IPS-18c (cell line): ENCODE measurements at regions not wholly inside any gene's neighbourhood (a gene's known extent, or its start where the extent isn't known, plus 50 kb on each side); places are given as distances from the start of the nearest gene placed in this dataset.

Experiments used
- H3K4me3 ChIP-seq: 2 replicates; pipeline ENCODE4 v1.7.0; 2013; ENCODE audit warnings: low read depth, mild to moderate bottlenecking, low read length, moderate library complexity; ENCODE audit not compliant: insufficient read depth
- H3K9me3 ChIP-seq: one replicate; pipeline ENCODE4 v1.6.1; 2013; ENCODE audit warnings: mild to moderate bottlenecking, low read length, moderate library complexity; ENCODE audit not compliant: control insufficient read depth, insufficient read depth

- Histone ChIP-seq H3K9me3 (peaks cover 5% of the 10 kb centered on the region), H3K4me3 (no peak overlapping the region)
These were observed 216.8 kb downstream of the CTH start for GRCh38 chr1:70627910-70628309.

- peaks cover 5% of the 10 kb centered on the region for H3K9me3 ChIP-seq
- no peak overlapping the region for H3K4me3 ChIP-seq
These were observed 217.9 kb downstream of the CTH start for GRCh38 chr1:70628973-70629372.

- no peak overlapping the region for H3K4me3 ChIP-seq
These were observed 221.9 kb downstream of the CTH start for GRCh38 chr1:70633004-70633403.

GRCh38 chr1:70635868-70636267 lies 224.8 kb downstream of the CTH start:
- Histone ChIP-seq H3K9me3 (no peaks in the 10 kb centered on the region), H3K4me3 (no peak overlapping the region)

More at GRCh38 chr1:70633004-70633403, 221.9 kb downstream of the CTH start:
- H3K9me3 ChIP-seq: no peaks in the 10 kb centered on the region

DNA sequence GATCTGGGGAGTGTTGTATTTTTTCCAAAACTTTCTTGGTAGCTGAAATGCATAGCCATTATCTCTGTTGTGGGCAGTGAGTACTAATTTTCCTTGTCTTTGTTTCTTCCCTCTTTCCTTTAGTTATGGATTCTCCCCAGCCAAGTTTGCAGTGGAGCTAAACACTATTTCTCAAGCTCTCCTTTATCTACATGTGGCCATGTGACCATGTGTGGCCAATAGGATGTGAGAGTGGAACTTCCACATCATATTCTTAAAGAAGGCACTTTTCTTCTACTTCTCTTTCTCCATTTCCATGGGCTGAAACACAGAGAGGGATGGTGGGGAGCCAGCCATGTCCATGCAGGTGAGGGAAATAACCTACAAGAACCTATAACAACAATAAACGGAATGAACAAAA lies 230.8 kb downstream of the CTH start:
- H3K9me3 ChIP-seq: no peaks in the 10 kb centered on the region
- H3K4me3 ChIP-seq: no peak overlapping the region

- no peaks in the 10 kb centered on the region for H3K9me3 ChIP-seq
- H3K4me3 ChIP-seq: no peak overlapping the region
These were observed 245.3 kb downstream of the CTH start for GRCh38 chr1:70656361-70656760.

DNA sequence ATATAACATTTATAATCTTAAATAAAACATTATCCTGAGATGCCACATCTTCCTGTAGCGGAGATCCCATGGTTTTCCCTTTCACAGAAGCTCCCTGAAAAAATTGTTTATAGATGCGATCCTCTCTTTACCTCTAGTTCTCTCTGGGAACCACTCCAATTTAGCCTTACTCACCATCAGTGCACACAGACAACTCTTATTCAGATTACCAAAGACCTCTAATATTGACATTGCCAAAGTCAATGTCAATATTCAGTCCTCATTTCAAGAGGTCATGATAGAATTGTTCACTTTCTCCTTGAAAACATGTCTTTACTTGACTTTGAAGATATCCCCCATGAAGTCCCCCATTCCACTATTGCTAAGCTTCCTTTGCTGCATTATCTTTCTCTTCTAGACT lies 248.8 kb downstream of the CTH start:
- Histone ChIP-seq H3K9me3 (no peaks in the 10 kb centered on the region), H3K4me3 (no peak overlapping the region)

- Histone ChIP-seq H3K4me3 (no peak overlapping the region), H3K9me3 (no peaks in the 10 kb centered on the region)
These were observed 255.5 kb downstream of the CTH start for GRCh38 chr1:70666381-70667140.

DNA sequence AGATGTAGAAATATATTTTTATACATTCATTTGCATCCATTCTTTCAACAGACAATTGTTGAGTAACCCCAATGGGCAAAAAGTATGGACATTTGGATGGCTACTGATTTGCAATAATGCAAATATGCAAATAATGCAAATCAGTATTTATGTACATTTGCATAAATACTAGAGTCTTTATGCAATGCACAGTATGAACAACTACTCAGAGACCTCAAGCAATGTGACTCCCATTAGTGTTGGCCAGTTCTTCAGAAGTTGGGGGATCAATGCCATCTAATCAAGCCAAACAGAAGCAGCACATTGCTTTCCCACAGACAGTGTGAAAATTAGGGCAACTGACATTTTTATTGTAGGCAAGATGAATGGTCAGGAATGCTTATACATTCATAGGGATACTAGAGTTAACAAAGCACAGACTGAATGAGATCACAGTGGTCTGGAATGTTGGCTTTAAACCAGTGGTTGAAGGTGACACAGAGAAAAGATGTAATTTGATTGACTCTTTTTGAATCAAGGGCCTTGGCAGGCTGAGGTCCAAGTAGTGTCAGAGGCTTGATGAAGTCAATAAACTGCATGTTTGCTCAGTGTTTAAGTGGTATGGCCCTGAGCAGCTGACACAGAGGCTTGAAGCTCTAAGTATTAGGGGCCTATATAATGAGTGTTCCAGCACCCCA lies 256.6 kb downstream of the CTH start:
- Histone ChIP-seq H3K4me3 (no peak overlapping the region), H3K9me3 (no peaks in the 10 kb centered on the region)

GRCh38 chr1:70671006-70671405 lies 259.9 kb downstream of the CTH start:
- Histone ChIP-seq H3K4me3 (no peak overlapping the region), H3K9me3 (no peaks in the 10 kb centered on the region)

DNA sequence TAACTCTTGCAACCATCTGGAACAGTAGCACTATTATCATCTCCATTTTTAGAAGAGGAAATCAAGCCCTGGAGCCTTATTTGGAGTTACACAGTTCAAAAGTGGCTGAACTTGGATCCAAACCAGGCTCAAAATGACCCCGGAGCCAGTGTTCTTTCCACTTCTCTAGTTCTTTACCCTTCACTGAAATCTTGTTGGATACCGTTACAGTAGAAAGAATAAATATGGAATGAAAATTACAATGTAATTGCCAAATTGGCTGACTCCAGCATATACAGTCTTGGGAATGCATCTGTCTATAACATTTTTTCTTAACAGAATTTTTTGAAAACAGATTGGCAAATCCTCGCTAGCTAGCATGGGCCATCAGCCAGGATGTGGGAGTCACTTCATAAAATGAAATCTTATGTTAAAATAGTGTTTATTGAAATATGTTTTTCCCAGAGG lies 261.4 kb downstream of the CTH start:
- no peaks in the 10 kb centered on the region for H3K9me3 ChIP-seq
- no peak overlapping the region for H3K4me3 ChIP-seq

DNA sequence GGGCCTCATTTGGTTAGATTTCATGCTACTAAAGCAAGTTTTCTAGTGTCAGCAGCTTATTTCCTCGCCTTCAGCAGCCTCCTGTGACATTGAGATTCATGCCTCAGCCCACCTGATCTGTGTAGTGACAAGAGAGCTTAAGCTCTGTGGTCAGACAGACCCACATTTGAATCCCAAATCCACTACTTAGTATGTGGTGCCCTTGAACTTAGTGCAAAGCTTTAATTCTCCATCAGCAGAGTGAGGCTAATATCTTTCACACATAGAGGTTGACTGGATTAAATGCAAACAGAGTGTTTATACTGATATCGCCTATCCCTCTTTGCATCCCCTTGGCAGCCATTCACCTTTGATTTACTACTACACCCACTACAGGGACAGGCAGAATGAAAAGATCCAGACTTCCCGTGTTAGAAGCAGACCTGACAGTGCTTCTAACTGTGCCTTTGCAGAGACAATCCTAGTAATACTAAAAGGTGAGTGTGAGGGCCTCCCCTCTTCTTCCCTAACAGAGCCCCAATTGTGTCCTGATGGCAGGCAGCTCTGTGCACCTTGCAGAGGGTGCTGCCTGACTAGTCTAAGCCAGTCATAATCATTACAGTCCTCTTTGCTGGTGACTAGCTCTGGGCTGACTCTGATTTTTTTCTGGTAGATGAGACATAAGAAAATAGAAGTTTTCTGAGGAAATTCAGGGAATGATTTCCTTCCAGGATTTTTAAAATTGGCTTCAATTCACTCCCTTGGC lies 264.0 kb downstream of the CTH start:
- Histone ChIP-seq H3K9me3 (no peaks in the 10 kb centered on the region), H3K4me3 (no peak overlapping the region)

GRCh38 chr1:70675737-70676156 lies 264.7 kb downstream of the CTH start:
- no peak overlapping the region for H3K4me3 ChIP-seq
- no peaks in the 10 kb centered on the region for H3K9me3 ChIP-seq

GRCh38 chr1:70685300-70686286 lies 274.5 kb downstream of the CTH start:
- no peak overlapping the region for H3K4me3 ChIP-seq

DNA sequence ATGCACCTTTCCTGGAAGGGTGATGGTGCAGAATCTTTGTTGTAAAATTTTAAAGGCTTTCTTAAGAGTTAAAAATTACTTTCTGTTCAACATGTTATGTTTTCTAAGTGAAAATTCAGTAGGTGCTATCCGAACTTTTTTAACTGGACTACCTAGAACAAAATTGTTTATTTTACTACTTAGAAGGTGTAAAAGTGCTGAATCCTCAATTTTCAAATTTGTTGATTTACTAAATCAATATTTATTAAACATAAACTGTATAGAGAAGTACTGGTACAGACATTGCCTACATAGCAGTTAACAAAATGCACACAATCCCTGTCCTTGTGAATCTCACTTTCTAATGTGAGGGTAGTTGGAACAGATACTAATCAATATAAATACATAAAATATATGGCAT lies 277.5 kb downstream of the CTH start:
- H3K4me3 ChIP-seq: no peak overlapping the region
- no peaks in the 10 kb centered on the region for H3K9me3 ChIP-seq

More at GRCh38 chr1:70685300-70686286, 274.5 kb downstream of the CTH start:
- H3K9me3 ChIP-seq: no peaks in the 10 kb centered on the region

DNA sequence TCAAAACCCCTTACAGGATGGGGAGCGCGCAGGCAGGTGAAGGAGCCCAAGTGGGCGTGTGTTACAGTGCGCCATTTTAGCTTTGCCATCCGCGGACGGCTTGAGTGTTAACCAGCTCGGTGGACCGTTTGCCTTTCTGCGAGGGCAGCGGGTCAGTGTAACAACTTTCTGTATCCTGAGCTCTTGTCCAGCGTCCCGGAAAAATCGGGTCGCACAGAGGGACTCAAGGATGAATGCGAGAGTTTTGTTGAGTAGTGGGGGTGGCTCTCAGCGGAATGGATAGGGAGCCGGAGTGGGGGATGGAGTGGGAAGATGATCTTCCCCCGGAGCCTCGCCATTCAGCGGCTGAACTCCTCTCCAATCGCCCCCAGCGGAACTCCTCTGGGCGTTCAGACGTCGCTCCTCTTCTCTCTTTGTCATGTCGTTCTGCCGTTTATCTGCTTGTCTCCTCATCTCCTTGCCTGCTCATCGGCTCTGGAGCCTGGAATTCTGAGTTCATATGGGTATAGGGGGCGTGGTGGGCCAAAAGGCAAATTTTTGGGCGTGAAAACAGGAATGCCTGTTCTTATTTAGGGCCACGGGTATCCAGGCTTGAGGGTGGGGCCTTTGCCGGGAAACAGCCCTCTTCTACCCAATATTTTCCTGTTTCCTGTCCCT lies 295.4 kb downstream of the CTH start:
- peak overlapping the region; percentile 52 for H3K4me3 ChIP-seq
- H3K9me3 ChIP-seq: no peaks in the 10 kb centered on the region
